Activated naive CD4-positive, alpha-beta T cell treated with anti-CD3 and anti-CD28 coated beads, Interleukin-2, amount 50 U/mL, for 72 hours (primary cell): ENCODE measurements at regions not wholly inside any gene's neighbourhood (a gene's known extent, or its start where the extent isn't known, plus 50 kb on each side); places are given as distances from the start of the nearest gene placed in this dataset.
A peak's percentile ranks its signal among the peaks of the same experiment; 100 is the strongest.

Experiments
- ATAC-seq, 2 donors: fragments of 150-1000 bp; cut with Tn5 transposase; 2 replicates each; pipeline ENCODE4 v1.10.0; 2021; ENCODE audit warnings: mild to moderate bottlenecking in 2 of 2, moderate library complexity in 2 of 2
- DNase-seq, 2 donors: peaks; one replicate each; pipeline ENCODE4 v3.0.0; 2021 to 2022; ENCODE audit warnings: low spot score in 2 of 2
- H3K27ac Mint-ChIP-seq, 2 donors: one replicate each; pipeline ENCODE4 v1.8.0; 2022; ENCODE audit warnings: mild to moderate bottlenecking in 2 of 2, mixed read lengths in 2 of 2
- H3K36me3 Mint-ChIP-seq, 2 donors: one replicate each; pipeline ENCODE4 v1.8.0; 2022; ENCODE audit warnings: mixed read lengths in 2 of 2
- H3K9me3 Mint-ChIP-seq, 2 donors: one replicate each; pipeline ENCODE4 v1.8.0; 2022; ENCODE audit warnings: mixed read lengths in 2 of 2

DNA sequence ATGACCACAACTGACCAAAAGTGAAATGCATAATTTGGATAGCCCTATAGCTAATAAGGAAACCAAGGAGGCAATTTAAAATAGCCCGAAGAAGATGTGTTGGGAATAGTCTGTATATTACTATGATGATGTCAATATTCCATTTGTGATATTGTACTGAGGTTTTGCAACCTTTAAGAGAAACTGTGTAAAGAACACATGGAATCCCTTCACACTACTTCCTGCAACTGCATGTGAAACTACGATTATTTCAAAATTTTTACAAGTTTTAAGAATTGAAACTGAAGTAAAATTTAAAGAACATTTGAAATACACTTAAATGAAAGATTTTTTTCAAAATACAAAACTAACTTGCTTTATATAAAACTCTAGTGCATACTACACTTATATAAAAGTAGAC, 504.3 kb upstream of the ID2 start:
- no peak for DNase-seq
- peaks cover 19 to 31% of the 10 kb centered on the region in 2 donors for H3K36me3 Mint-ChIP-seq
- ATAC-seq, result no peak
- H3K9me3 Mint-ChIP-seq, result peaks cover 9 to 36% of the 10 kb centered on the region in 2 donors
- no peak overlapping the region for H3K27ac Mint-ChIP-seq

DNA sequence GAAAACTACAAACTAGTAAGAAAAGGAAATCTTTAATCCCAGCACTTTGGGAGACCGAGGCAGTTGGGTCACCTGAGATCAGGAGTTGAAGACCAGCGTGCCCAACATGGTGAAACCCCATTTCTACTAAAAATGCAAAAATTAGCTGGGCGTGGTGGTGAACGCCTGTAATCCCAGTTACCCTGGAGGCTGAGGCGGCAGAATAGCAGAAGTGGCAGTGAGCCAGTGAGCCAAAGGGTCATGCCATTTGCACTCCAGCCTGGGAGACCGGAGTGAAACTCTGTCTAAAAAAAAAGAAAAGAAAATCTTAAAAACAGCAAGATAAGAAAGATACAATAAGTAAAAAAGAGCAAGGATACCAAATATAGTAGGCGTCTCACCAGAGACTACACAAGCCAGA, 502.9 kb upstream of the ID2 start:
- no peak for DNase-seq
- Mint-ChIP-seq H3K36me3 (peaks cover 19 to 31% of the 10 kb centered on the region in 2 donors), H3K27ac (no peak overlapping the region), H3K9me3 (peaks cover 9 to 31% of the 10 kb centered on the region in 2 donors)
- ATAC-seq, result no peak

DNA sequence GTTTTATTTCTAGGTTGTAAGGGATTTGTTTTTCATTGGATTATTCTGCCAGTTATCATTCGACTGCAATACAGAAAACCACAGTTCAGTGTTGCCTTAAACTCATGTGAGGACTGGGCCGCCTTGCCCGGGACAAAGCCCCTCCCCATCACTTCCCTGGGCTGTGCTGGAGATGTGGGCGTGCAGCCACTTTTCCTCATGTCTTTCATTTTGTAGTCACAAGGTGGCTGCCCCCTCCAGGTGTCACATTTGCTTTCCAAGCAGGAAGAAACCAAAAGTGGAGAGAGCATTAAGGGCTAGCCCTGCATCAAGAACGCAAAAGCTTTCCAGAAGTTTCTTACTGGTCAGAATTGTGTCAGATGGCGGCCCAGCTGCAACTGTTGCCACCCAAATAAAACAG, 492.5 kb upstream of the ID2 start:
- H3K36me3 Mint-ChIP-seq, result no peaks in the 10 kb centered on the region
- DNase-seq, result no peak
- no peak for ATAC-seq
- H3K27ac Mint-ChIP-seq, result no peak overlapping the region
- H3K9me3 Mint-ChIP-seq, result no peaks in the 10 kb centered on the region

DNA sequence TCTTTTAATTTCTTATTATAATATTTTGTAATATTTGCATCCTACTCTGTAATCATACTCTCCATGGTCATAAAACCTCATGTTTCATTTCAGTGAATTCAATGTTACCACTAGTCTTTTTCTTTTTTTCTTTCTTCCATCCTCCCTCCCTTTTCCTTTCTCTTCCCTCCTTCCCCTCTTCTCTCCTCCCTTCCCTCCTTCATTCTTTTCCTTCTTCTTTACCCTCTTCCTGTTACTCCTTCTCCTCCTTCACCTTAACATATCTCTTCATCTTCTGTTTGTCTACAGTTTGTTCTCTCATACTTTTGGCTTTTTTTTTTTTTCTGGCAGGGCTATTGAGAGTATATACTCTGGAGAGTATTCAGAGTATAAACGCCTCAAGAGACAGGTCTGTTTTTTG, 491.6 kb upstream of the ID2 start:
- Mint-ChIP-seq H3K36me3 (no peaks in the 10 kb centered on the region), H3K9me3 (no peaks in the 10 kb centered on the region), H3K27ac (no peak overlapping the region)
- no peak for ATAC-seq
- DNase-seq, result no peak

DNA sequence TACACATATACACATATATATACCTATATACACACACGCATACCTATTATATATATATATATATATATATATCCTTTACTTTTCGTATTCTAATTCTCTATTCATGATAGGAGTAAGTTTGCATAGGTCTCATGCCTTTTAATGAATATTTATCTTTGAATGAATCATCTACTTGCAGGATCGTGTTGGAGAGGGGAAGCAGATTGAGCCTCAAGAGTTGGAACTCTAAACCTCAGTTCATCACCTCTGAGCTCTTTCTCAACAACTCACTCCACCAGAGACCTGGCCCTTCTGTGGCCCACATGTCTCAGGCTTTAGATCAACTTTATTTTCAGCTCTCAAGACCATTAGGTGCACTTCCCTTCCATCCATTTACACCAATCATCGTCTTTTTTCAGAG, 490.4 kb upstream of the ID2 start:
- Mint-ChIP-seq H3K27ac (no peak overlapping the region), H3K9me3 (no peaks in the 10 kb centered on the region), H3K36me3 (no peaks in the 10 kb centered on the region)
- DNase-seq (no peak), ATAC-seq (no peak)

DNA sequence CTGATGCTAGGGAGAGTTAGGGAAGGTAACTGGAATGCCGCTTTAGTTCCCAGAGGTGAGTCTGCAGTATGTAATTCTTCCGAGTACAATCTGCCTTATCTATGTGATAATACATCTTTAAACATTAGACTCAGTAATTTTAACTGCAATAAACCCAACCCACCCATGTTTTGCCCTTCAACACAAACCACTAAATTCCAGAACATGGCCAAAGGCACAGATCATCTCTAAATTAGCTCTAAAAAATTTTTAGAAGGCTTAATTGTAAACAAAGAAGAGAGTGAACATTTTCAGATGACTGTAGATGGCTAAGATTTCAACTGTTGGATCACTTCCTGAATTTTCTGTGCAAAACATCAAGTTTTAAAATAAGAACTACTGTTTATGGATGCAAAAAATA, 488.7 kb upstream of the ID2 start:
- DNase-seq (no peak), ATAC-seq (no peak)
- H3K36me3 Mint-ChIP-seq, result no peaks in the 10 kb centered on the region
- no peaks in the 10 kb centered on the region for H3K9me3 Mint-ChIP-seq
- no peak overlapping the region for H3K27ac Mint-ChIP-seq

DNA sequence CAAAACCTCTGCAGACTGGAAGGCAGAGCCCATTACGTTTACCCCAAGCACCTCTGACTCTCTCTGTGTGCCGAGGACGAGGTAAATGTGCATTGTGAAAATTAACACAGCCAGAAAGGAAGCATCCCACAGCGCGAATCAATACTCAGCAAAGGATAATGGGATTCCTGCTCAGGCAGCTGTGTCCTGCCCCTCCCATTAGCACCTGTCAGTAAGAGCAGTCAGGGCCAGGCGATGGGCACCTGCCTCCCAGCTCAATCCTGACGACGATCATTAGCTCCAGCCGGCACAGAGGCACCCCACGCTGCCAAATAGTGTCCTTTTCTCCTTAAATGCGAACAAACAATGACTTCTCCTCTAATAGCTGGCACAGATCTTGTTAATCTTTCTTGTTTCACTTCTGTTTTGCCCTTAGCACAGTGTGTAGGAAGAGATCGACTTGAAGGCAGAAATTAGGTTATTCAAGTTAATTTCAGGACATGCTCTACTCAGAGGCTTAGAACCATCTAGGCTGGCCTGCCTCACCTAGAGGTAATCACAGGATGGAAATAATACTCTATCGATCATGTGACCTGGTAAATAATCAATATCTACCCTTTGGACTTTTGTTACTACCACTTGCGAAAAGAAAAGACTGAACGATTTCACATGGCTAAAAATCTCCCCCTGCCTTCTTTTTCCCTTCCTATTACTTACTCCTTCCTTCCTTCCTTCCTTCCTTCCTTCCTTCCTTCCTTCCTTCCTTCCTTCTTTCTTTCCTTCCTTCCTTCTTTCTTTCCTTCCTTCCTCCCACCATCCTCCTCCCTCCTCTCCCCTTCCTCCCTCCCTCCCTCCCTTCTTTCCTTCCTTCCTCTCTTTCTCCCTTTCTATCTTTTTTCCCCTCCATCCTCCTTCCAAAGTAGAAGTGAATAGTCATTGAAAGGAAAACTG, 487.9 kb upstream of the ID2 start:
- no peak for ATAC-seq
- Mint-ChIP-seq H3K9me3 (peaks cover 0 to 5% of the 10 kb centered on the region in 2 donors), H3K27ac (no peak overlapping the region), H3K36me3 (no peaks in the 10 kb centered on the region)
- DNase-seq, result no peak

DNA sequence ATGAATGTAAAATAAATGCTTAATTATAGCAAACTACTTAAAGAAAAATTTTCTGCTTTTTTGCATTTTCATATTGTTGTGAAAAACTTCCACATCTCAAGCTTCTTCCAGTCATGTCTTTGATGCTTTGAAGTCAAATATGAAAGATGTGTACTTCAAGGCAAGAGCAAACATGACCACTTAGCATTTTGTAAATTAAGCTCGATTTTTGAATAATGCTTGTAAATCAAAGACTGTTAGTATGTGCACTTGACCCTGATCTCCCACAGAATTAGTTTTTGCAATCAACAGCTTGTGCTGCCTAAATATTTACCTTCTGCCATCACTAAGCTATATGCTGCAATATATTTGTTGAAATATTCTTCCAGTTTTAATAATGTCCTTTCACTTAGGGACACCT, 486.1 kb upstream of the ID2 start:
- Mint-ChIP-seq H3K9me3 (peaks cover 4 to 13% of the 10 kb centered on the region in 2 donors), H3K36me3 (peaks cover 6 to 7% of the 10 kb centered on the region in 2 donors), H3K27ac (no peak overlapping the region)
- DNase-seq (no peak), ATAC-seq (no peak)

DNA sequence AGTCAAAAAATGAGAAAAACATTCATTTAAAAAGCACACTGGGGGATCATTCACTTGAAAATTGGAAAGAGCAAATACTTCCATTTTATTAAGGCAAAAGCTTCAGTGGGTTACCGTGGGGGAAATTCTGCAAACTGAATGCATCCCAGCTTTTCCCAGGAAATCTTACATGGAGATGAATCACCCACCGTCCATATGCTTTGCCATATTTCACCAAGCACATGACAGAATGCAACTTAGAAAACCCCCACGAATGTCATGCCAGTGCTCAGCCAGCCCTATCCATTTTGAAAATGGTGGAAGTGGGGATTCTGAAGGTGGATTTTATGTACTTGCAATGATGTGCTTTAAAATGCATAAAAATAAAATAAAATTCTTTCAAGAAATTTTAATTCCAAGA, 485.5 kb upstream of the ID2 start:
- Mint-ChIP-seq H3K27ac (no peak overlapping the region), H3K9me3 (peaks cover 4 to 18% of the 10 kb centered on the region in 2 donors), H3K36me3 (peaks cover 6 to 7% of the 10 kb centered on the region in 2 donors)
- ATAC-seq (no peak), DNase-seq (no peak)

DNA sequence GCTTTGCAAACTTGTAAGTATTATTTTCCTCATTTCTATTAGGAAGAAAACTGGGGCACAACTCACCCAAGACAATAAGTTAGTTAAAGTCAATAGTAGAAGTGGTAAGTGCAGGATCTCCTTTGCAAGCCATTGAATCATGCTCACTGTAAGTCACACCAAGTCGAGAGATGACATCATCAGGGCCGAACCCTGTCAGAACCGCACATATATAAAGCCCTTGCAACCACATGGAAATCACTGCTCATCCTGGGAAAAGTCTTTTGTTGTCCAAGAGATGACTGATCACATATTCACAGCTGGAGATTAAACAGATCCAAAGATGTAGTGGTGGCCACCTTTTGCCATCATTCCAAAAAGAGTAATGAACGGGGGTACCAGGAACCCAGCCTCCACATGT, 484.8 kb upstream of the ID2 start:
- Mint-ChIP-seq H3K27ac (no peak overlapping the region), H3K36me3 (peaks cover 6 to 8% of the 10 kb centered on the region in 2 donors)
- no peak for ATAC-seq

DNA sequence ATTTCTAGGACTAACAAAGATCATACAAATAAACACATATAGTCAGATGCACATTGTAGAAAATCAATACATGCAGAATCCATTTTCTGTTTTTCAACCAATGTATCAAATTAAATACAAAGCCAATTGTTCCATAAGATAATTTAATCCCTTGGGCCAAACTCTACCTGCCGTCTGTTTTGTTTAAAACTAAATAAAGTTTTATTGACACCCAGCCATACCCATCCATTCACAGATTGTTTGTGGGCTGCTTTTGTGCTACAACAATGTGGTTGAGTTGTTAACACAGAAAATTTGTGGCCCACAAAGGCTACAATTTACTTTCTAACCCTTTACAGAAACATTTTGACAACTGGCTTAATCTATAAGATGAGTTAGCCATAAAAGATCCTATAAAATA, 484.0 kb upstream of the ID2 start:
- Mint-ChIP-seq H3K36me3 (peaks cover 6 to 13% of the 10 kb centered on the region in 2 donors), H3K27ac (no peak overlapping the region), H3K9me3 (peaks cover 4 to 19% of the 10 kb centered on the region in 2 donors)
- ATAC-seq (no peak), DNase-seq (no peak)

More for the DNA sequence above, 484.8 kb upstream of the ID2 start:
- DNase-seq, result no peak
- H3K9me3 Mint-ChIP-seq, result peaks cover 4 to 19% of the 10 kb centered on the region in 2 donors

DNA sequence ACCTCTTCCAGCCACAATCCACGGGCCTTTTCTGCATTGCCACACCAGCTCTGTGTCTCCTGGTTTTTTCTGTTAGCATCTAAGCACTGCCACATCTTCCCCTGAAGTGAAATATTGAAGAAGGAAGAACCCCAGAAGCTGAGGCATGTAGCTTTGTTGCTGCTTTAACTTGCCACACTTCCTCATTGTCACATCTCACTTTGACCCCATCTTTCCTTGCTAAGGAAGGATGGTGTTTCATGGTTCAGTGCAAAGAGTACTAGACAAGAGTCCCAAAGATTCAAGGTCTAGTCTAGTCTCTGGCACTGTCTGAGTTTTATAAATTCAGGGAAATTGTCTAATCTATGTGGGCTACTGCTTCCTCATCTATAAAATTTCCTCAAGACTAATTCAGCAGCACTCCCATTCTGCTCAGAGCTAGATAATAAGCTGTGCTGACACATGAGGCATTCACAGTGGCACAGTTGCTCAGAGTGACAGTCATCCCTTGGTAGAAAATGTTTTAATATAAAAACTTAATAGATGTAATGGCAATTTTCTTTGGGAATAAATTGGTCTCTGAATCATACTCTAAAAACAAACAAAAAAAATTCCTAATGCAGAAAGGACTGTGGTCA, 483.0 kb upstream of the ID2 start:
- ATAC-seq (no peak), DNase-seq (no peak)
- Mint-ChIP-seq H3K36me3 (peaks cover 6 to 13% of the 10 kb centered on the region in 2 donors), H3K9me3 (peaks cover 4 to 19% of the 10 kb centered on the region in 2 donors), H3K27ac (no peak overlapping the region)

DNA sequence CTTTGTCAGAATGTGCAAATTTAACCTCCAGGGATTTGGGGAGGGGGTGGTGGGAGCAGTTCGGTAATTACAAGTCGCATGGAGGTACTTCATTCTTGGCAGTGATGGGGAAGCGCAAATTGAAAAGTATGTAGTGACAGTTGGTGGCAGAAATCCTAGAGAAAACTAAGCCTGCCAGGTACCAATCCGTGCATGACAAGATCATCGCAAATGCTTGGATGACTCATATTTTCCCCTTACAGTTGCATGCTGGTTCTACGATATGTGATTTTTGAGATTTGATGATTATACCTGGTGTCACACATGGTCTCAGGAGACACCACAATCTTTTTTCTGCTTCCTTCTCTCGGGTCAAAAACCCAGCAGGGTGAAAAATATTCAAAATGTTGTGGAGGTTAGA, 479.7 kb upstream of the ID2 start:
- ATAC-seq (peak in 1 of 2 donors; percentile 70), DNase-seq (no peak)
- Mint-ChIP-seq H3K36me3 (peaks cover 14 to 23% of the 10 kb centered on the region in 2 donors), H3K9me3 (peaks cover 4 to 30% of the 10 kb centered on the region in 2 donors), H3K27ac (peak overlapping the region; percentile 41 to 55)

DNA sequence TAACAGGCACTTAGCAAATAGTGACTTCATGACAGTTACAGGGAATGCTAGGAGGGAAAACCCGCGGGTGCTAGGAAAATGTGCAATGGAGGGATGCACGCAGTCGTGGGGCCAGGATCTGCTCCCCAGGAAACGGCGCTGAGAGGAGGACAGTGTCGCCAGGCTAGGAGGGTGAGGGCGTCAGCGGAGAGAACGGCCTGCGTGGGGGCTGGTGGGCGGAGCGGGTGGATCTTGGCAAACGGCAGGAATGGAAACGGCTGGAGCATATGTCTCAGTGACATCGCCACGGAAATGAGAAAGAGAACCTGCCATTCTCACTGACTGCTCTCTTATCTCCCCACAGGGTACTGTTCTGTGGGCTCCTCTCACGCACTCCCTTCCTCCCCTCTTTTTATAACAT, 478.5 kb upstream of the ID2 start:
- peaks cover 5 to 38% of the 10 kb centered on the region in 2 donors for H3K9me3 Mint-ChIP-seq
- H3K36me3 Mint-ChIP-seq, result peaks cover 21 to 30% of the 10 kb centered on the region in 2 donors
- DNase-seq, result no peak
- H3K27ac Mint-ChIP-seq, result no peak overlapping the region
- no peak for ATAC-seq

DNA sequence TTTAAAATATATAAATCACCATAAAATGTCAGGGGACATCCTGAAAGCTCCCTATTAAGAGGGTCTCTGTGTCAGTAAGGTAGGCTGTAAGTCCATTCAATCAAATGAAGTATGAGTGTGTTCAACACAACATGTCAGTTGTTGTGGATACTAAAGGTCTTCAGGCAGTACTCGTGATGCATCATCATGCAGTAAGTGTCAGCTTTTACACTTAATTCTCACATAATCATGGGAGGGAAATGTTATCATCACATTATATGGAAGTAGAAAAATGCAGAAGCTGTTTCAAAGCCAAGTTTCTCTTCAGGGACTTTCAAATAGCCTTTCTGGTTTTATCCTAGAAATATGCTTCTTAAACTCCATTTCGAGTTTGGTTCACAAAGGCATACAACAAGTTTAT, 477.1 kb upstream of the ID2 start:
- peaks cover 7 to 36% of the 10 kb centered on the region in 2 donors for H3K9me3 Mint-ChIP-seq
- no peak for ATAC-seq
- H3K36me3 Mint-ChIP-seq, result peaks cover 20 to 28% of the 10 kb centered on the region in 2 donors
- no peak for DNase-seq
- H3K27ac Mint-ChIP-seq, result no peak overlapping the region

DNA sequence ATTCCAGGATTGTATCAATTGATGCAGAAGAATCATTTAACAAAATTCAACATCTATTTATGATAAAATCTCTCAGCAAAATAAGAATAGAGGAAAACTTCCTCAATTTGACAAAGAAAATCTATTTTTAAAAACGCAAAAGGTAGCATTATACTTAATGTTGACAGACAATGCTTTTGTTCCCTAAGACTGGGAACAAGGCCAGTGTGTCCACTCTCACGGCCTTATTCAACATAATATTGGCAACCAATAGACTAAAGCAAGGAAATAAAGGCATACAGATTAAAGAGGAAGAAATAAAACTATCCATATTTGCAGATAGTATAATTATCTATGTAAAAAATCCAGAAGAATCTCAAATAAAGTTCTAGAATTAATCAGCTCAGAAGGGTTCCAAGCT, 472.4 kb upstream of the ID2 start:
- DNase-seq (no peak), ATAC-seq (no peak)
- H3K36me3 Mint-ChIP-seq, result peaks cover 15 to 17% of the 10 kb centered on the region in 2 donors
- H3K9me3 Mint-ChIP-seq, result peaks cover 3 to 35% of the 10 kb centered on the region in 2 donors
- H3K27ac Mint-ChIP-seq, result no peak overlapping the region

DNA sequence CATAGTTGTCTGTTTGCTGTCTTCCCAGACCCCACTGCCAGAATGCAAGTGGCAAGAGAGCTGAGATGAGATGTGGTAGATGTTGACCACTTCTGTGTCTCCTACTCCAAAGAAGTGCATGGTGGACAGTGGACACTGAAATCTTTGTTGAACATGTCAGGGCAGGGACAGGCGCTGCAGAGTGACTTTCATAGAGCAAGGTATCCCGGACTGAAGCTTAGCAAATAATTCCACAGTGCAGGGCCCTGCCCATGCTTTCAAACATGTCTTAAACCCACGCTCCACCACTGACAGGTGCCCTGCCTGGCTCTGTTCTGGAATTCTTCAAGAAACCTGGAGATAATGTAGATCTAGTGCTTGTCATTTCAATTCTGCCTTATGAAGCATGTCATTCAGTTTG, 470.5 kb upstream of the ID2 start:
- Mint-ChIP-seq H3K27ac (no peak overlapping the region), H3K9me3 (peaks cover 3 to 31% of the 10 kb centered on the region in 2 donors), H3K36me3 (peaks cover 10 to 12% of the 10 kb centered on the region in 2 donors)
- DNase-seq (no peak), ATAC-seq (no peak)
